K562 (cell line): ENCODE measurements at regions not wholly inside any gene's neighbourhood (a gene's known extent, or its start where the extent isn't known, plus 50 kb on each side); places are given as distances from the start of the nearest gene placed in this dataset.
A peak's percentile ranks its signal among the peaks of the same experiment; 100 is the strongest.
"Not testable (repeated sequence)": the region's sequence is repeated elsewhere in the genome, so short reads cannot be mapped to it uniquely, and the experiment has no call there.

ENCODE experiments used
- ATAC-seq: fragments of 200-7000 bp; cut with Tn5 transposase; 3 replicates; pipeline ENCODE4 v1.9.1; 2020; ENCODE audit warnings: moderate library complexity
- BruUV-seq: library from RNA; stranded (reverse); fragments of 400-500 nt; replicated peaks from 2 replicates; lab custom pipeline; 2021; lab: Mats Ljungman, UMichigan
- CTCF ChIA-PET: fragments of 300-600 bp; formaldehyde crosslinking; extraction: SDS; loops from one replicate; lab custom pipeline; 2021; ENCODE audit warnings: low intra/inter-chr PET ratio; lab: Yijun Ruan, JAX
- POLR2A ChIA-PET: fragments of 300-600, 350-650 bp; sonication (Branson Sonifier 250); formaldehyde crosslinking; extraction: SDS; loops from one replicate; lab custom pipeline; 2021; ENCODE audit warnings: antibody characterized with exemption, inconsistent platforms; lab: Yijun Ruan, JAX
- DNase-seq, 4 experiments: peaks; one replicate each; pipeline versions ENCODE4 v3.0.0 to v3.0.0-alpha.2; 2011 to 2018; ENCODE audit warnings: low spot score in 3 of 4, mixed read lengths in 3 of 4; ENCODE audit errors: extremely low read depth in 1 of 4
- FAIRE-seq: peaks from 2 replicates; lab custom pipeline; 2011; peaks lifted over from hg19 to GRCh38; lab: Jason Lieb, UNC
- H2AFZ ChIP-seq: 2 replicates; pipeline ENCODE4 v1.6.0; 2011; ENCODE audit warnings: low read depth, low read length, control low read depth, inconsistent platforms
- H3K27ac ChIP-seq: fragments of 200-600 bp; 3 replicates; pipeline ENCODE4 v1.8.0; 2011; ENCODE audit warnings: low read depth, mild to moderate bottlenecking, control low read depth, inconsistent platforms, low read length, moderate library complexity, mixed read lengths; ENCODE audit errors: extremely low read depth
- H3K27me3 ChIP-seq, 2 experiments: fragments of 300-600 bp in 1 of 2; 2 replicates in 1 of 2; 3 replicates in 1 of 2; pipeline versions ENCODE4 v1.6.0 to v1.8.0; 2011; ENCODE audit warnings: inconsistent platforms in 2 of 2, low read length in 2 of 2, mild to moderate bottlenecking in 1 of 2, mixed read lengths in 1 of 2, moderate library complexity in 1 of 2; ENCODE audit not compliant: control insufficient read depth in 2 of 2, insufficient read depth in 2 of 2
- H3K36me3 ChIP-seq: fragments of 300-600 bp; 3 replicates; pipeline ENCODE4 v1.8.0; 2011; ENCODE audit warnings: mild to moderate bottlenecking, low read length, inconsistent platforms; ENCODE audit not compliant: control insufficient read depth, insufficient read depth
- H3K4me1 ChIP-seq, 2 experiments: fragments of 200-600 bp in 1 of 2; replicated peaks in 1 of 2; 2 replicates in 1 of 2; 3 replicates in 1 of 2; pipeline versions ENCODE4 v1.5.1 to v1.8.0; 2011; ENCODE audit warnings: inconsistent platforms in 2 of 2, low read length in 2 of 2, mild to moderate bottlenecking in 1 of 2, mixed read lengths in 1 of 2, moderate library complexity in 1 of 2; ENCODE audit not compliant: control insufficient read depth in 2 of 2, insufficient read depth in 2 of 2
- H3K4me2 ChIP-seq: 2 replicates; pipeline ENCODE4 v1.6.1; 2011; ENCODE audit warnings: low read length, control low read depth, inconsistent platforms, mixed read lengths; ENCODE audit not compliant: insufficient read depth
- H3K4me3 ChIP-seq: fragments of 200-600 bp; sonication (generic), shearing (Covaris generic); 2 replicates; pipeline ENCODE4 v1.5.1; 2016; ENCODE audit warnings: control low read depth, inconsistent platforms
- H3K79me2 ChIP-seq: fragments of 200-600 bp; 3 replicates; pipeline ENCODE4 v1.8.0; 2011; ENCODE audit warnings: low read length, inconsistent platforms; ENCODE audit not compliant: control insufficient read depth, insufficient read depth
- H3K9ac ChIP-seq, 2 experiments: 2 replicates each; pipeline versions ENCODE4 v1.6.0 to v1.6.1; 2011; ENCODE audit warnings: low read depth in 2 of 2, low read length in 2 of 2, control low read depth in 1 of 2, inconsistent platforms in 1 of 2, mild to moderate bottlenecking in 1 of 2, mixed read lengths in 1 of 2; ENCODE audit not compliant: insufficient read depth in 1 of 2
- H3K9me1 ChIP-seq: one replicate; pipeline ENCODE4 v1.6.0; 2011; ENCODE audit warnings: inconsistent platforms, mild to moderate bottlenecking, low read length, moderate library complexity; ENCODE audit not compliant: control insufficient read depth, insufficient read depth
- H3K9me3 ChIP-seq: replicated peaks from 2 replicates; pipeline ENCODE4 v1.5.1; 2011; ENCODE audit warnings: low read depth, low read length, inconsistent platforms; ENCODE audit not compliant: control insufficient read depth, insufficient read depth
- H4K20me1 ChIP-seq: replicated peaks from 2 replicates; pipeline ENCODE4 v1.6.1; 2011; ENCODE audit warnings: low read length, inconsistent platforms, mixed read lengths; ENCODE audit not compliant: control insufficient read depth, insufficient read depth
- BHLHE40 ChIP-seq: IDR thresholded peaks from 2 replicates; pipeline ENCODE4 v1.6.1; 2011; ENCODE audit warnings: low read length, improper control_type of control experiment
- FOSL1 ChIP-seq: fragments of 200-800 bp; sonication (Bioruptor generic); conservative IDR thresholded peaks from 2 replicates; pipeline ENCODE4 v1.6.1; 2016; ENCODE audit warnings: missing genetic modification characterization, missing compliant biosample characterization
- FOXJ2 ChIP-seq: fragments of 200-800 bp; sonication (Bioruptor generic); IDR thresholded peaks from 2 replicates; pipeline ENCODE4 v1.6.1; 2016; ENCODE audit warnings: missing genetic modification characterization, missing compliant biosample characterization
- NFE2 ChIP-seq: IDR thresholded peaks from 2 replicates; pipeline ENCODE4 v1.6.1; 2014; ENCODE audit warnings: antibody characterized with exemption, low read depth
- TEAD4 ChIP-seq, 2 experiments: sonication (generic) in 1 of 2; formaldehyde crosslinking in 1 of 2; IDR thresholded peaks; 2 replicates each; pipeline versions ENCODE4 v1.6.1 to v1.8.0; 2012 to 2022; ENCODE audit warnings: borderline replicate concordance in 1 of 2, inconsistent platforms in 1 of 2, low read length in 1 of 2, mild to moderate bottlenecking in 1 of 2, missing genetic modification reagents in 1 of 2
- WGBS: fragments of 100-300 bp; shearing (Covaris generic); methylation state at CpG from one replicate; pipeline ENCODE4 v1.1.6; 2016; ENCODE audit warnings: low coverage, mixed read lengths; ENCODE audit not compliant: insufficient coverage; ENCODE audit errors: missing lambda C conversion rate; 5-methylcytosine and 5-hydroxymethylcytosine counted together
- in situ Hi-C: fragments of 300-500 bp; cut with MboI; formaldehyde crosslinking; loops from 4 replicates; pipeline ENCODE4 v1.15.0; 2018; ENCODE audit warnings: inconsistent platforms, mixed read lengths
- intact Hi-C: fragments of 100-400 bp; cut with micrococcal nuclease; formaldehyde crosslinking; loops from 2 replicates; pipeline ENCODE4 v1.14.2; 2022

GRCh38 chr12:9455516-9455915 lies 152.2 kb downstream of the KLRB1 start:
- 4% methylated on average over 2 of the region's 4 CpGs for WGBS
- ATAC-seq = peak; percentile 76
- peak in 1 of 4 experiments; percentile 61 for DNase-seq
- FAIRE-seq; H3K36me3 ChIP-seq; H3K4me2 ChIP-seq; H3K9ac ChIP-seq; H4K20me1 ChIP-seq; CTCF ChIA-PET; POLR2A ChIA-PET; H3K79me2 ChIP-seq; H2AFZ ChIP-seq; intact Hi-C loops; H3K4me1 ChIP-seq; H3K9me3 ChIP-seq; BruUV-seq; H3K9me1 ChIP-seq; H3K4me3 ChIP-seq; H3K27me3 ChIP-seq; TF ChIP-seq TEAD4 (CRISPR knock-in tag; IDR thresholded peaks at IDR 0.05; ENCODE audit: borderline replicate concordance): not testable (repeated sequence)
- TF ChIP-seq FOSL1 (tag) (peak; percentile 46), BHLHE40 (peak; percentile 18; the same call in 1 of the 2 replicates), FOXJ2 (tag) (peak; percentile 54; the same call in 1 of the 2 replicates), NFE2 (peak; percentile 10; the same call in 1 of the 2 replicates), TEAD4 (IDR thresholded peaks at IDR 0.05; ENCODE audit: low read length) (peak; percentile 19; the same call in 1 of the 2 replicates)
- in situ Hi-C loops = loop anchor here (25.0 kb wide), 1 partner anchor 257 kb away; no protein-coding TSS in a partner anchor
- H3K27ac ChIP-seq = peak overlapping the region; percentile 77; the same call in 2 of the 3 replicates

GRCh38 chr12:9454021-9454420 lies 153.7 kb downstream of the KLRB1 start:
- ATAC-seq, H3K9me3 ChIP-seq, H3K4me3 ChIP-seq, BruUV-seq, H3K27me3 ChIP-seq, H2AFZ ChIP-seq, H3K36me3 ChIP-seq, H3K4me2 ChIP-seq, H3K9ac ChIP-seq, H3K9me1 ChIP-seq, CTCF ChIA-PET, DNase-seq, FAIRE-seq, intact Hi-C loops, POLR2A ChIA-PET, H3K4me1 ChIP-seq, H4K20me1 ChIP-seq, H3K79me2 ChIP-seq: not testable (repeated sequence)
- WGBS = 56% methylated on average over 2 of the region's 2 CpGs
- peak overlapping the region; percentile 56; the same call in 1 of the 3 replicates for H3K27ac ChIP-seq
- in situ Hi-C loops = loop anchor here (25.0 kb wide), 1 partner anchor 258 kb away; no protein-coding TSS in a partner anchor
